NCI-H446 (cell line): ENCODE measurements at regions not wholly inside any gene's neighbourhood (a gene's known extent, or its start where the extent isn't known, plus 50 kb on each side); places are given as distances from the start of the nearest gene placed in this dataset.
"Not testable (repeated sequence)": the region's sequence is repeated elsewhere in the genome, so short reads cannot be mapped to it uniquely, and the experiment has no call there.

Experiments
- DNase-seq, 2 experiments: peaks; one replicate each; lab custom pipeline; 2025; lab: John Stamatoyannopoulos, UW

DNA sequence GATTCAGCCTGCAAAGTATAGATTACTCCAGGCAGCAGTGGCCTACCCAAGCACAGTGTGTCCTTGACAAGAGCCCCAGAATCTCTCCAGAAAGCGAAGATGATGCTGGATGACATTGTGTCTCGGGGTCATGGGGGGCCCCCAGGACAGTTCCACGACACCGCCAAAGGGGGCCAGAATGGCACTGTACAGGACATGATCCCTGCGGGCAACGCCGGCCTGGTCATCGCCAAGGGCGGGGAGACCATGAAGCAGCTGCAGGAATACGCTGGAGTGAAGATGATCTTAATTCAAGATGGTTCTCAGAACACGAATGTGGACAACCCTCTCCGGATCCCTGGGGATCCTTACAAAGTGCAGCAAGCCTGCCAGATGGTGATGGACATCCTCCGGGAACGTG lies 107.0 kb upstream of the MTAP start:
- no peak for DNase-seq

DNA sequence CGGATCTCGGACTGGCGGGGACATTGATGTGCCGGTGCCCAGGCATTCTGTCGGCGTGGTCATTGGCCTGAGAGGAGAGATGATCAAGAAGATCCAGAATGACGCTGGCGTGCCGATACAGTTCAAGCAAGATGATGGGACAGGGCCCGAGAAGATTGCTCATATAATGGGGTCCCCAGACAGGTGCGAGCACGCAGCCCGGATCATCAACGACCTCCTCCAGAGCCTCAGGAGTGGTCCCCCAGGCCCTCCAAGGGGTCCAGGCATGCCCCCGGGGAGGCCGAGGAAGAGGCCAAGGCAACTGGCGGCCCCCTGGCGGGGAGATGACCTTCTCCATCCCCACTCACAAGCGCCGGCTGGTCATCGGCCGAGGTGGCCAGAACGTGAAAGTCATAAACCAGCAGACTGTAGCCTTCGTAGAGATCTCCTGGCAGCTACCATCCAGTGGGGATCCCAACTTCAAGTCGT lies 106.5 kb upstream of the MTAP start:
- no peak for DNase-seq

DNA sequence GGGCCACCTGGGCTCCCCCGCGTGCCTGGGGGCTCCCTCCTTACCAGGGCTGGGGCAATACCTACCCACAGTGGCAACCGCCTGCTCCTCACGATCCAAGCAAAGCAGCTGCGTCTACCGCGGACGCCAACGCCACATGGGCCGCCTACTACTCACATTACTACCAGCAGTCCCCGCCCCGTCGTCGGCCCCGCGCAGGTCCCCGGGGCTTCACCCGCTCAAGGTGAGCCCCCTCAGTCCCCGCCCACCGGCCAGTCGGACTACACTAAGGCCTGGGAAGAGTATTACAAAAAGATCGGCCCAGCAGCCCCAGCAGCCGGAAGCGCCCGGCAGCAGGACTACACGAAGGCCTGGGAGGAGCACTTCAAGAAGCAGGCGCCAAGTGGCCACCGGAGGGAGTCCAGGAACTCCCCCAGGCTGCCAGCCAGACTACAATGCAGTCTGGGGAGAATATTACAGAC lies 106.0 kb upstream of the MTAP start:
- no peak for DNase-seq

DNA sequence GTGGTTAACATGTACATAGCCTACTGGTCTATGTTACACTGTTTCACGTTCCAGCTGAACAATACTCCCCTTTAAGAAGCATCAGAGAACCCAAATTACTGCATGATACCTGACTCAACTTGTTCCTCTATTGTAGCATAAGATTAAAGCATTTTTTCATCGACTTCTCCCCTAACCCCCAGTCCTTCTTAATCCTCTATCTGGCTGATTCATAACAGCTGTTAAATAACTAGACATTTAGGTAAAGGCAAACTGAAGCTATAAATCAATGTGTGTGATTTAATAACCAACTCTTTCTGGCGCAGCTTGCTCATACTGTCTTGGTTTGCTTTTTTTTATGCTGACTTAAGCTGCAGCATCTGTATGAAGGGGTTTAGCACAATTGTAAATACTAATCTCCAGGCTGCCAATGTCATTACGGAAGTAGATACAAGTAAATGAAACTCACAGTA lies 94.2 kb upstream of the MTAP start:
- no peak for DNase-seq

DNA sequence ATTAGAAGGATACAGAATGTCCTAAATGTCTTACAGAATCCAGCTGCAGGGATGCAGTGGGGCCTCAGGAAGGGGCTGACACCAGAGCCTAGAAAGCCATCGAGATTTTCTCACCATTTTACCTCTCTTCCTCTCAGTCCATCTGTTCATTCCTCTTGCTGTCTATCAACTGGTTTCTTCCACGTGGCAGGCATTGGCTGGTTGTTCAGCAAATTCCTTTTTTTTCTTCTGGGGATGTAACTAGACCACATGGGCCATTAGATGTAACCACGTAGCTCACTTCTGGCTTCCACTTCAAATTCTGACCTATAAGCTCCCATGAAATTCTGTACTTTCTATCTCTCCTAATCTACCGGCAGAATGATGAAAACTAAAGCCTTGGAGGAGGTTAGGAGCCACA lies 93.6 kb upstream of the MTAP start:
- no peak for DNase-seq

DNA sequence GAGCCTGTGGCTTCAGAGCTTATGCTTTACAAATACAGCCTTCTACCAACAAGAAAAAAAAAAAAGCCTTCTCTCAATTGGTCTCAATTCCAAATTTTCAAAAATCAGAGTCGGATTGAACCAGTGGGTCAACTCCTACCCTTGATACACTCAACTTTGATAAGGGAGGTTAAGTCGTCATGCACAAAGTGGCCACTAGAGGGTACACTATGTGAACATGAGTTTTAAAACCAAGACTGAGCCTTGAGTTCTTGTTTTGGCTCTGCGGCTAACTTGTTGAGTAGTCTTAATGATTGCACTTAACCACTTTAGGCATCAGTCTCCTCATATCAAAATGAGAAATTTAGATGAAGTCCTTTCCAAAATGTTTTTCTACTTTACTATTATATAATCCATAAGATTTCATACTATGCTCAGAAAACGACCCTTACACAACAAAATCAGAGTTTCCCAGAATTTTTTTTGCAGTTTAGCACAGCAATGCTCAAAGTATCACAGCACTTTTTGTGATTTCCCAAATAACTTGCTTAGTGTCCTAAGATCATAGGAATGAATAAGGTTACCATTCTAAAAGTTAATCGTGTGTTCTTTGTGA lies 92.9 kb upstream of the MTAP start:
- DNase-seq = peak; percentile 16 to 64

DNA sequence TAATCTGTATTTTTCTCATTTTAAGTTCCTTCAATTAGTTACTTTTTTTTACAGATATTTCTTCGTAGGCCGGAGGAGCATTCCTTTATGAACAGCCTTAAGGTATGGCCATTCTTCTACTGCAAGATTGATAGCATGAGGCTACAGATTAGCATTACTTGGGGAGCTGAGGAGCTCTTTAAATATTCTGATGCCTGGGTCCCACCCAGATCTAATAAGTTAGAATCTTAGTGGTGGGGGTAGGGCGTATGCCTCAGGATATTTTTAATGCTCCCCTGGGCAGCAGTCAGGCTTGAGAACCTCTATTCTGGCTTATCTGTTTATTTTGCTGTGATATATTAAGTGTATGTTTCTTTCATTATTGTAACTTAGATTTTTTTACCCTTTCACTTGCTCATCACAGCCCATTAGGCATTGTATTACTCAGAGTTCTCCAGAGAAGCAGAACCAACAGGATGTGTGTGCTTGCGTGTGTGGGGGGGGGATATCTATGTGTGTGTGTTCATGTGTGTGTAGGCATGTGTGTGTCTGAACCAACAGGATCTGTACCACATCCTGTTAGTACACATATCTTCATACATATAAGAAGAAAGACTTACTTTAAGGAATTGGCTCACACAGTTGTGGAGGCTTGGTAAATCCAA lies 91.8 kb upstream of the MTAP start:
- DNase-seq = no peak

DNA sequence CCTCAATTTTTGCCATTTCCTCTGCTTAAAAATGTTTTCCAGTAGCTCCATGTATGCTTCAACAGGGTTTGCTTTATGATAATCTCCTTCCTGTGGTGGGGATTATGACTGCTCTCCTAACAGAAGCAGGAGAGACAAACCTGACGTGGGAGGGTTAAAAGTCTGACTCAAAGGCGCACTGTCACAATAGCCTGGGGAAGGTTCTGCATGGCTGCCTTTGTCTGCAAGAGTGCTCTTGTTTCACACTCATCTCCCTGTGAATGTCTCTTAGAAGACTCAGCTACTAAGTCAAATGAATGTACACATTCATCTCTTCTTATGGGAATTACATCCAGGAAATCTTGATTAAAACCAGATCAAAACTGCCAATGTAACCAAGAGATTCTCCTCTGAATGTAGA lies 90.9 kb upstream of the MTAP start:
- no peak for DNase-seq

DNA sequence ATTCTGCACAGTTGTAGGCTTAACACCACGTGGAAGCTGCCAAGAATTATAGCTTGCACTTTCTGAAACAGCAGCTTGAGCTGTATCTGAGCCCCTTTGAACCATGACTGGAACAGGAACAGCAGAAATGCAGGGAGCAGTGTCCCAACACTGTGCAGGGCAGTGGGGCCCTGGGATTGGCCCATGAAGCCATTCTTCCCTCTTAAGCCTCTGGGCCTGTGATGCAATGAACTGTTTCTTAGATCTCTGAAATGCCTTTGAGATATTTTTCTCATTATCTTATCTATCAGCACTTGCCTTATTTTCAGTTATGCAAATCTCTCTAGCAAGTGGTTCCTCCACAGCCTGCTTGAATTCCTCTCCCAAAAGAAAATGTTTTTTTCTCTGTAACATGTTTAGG lies 87.0 kb upstream of the MTAP start:
- no peak for DNase-seq

DNA sequence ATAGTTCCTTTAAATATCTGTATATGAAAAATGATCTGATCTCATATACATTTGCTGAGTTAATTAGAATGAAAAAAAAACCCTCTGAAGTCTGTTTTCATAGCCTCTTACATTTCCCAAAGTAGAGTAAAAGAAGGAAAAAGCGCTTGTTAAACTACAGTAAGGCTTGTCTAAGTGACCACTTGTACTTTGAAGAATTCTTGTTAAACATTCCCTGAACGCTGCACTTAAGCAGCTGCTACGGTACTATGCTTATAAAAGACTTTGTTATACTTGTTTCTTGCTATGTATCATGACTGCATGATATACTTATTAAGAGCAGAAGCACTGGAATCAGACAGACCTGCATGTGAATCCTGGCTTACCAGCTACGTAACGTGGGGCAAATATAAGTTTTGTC lies 81.7 kb upstream of the MTAP start:
- DNase-seq = no peak

DNA sequence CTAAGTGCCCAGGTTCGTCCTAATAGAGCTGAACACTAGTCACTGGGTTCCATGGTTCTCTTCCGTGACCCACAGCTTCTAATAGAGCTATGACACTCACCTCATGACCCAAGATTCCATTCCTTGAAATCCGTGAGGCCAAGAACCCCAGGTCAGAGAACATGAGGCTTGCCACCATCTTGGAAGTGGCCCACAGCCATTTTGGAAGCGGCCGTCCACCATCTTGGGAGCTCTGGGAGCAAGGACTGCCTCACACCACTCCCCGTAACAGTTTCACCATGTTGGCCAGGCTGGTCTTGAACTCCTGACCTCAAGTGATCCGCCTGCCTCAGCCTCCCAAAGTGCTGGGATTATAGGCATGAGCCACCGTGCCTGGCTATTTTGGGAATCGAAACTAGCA lies 75.0 kb upstream of the MTAP start:
- not testable (repeated sequence) for DNase-seq

DNA sequence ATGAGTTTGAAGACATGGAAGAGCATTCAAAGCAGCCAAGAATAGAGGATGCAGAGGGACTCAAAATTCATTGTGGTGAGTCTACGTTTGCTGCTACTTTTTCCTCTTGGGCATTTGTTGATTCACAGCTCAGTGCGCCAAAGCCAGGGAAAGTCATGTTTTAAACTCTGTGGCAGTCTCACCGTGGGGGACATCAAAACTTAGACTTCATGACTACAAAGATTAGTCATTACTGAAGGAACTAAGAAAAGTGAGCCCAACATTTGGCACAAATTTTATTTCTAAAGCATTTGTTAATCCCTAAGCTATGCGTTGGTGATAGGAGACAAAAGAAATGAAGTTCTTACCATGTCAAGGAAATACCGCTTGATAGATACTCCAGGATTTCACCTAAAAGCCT lies 73.7 kb upstream of the MTAP start:
- DNase-seq = no peak

DNA sequence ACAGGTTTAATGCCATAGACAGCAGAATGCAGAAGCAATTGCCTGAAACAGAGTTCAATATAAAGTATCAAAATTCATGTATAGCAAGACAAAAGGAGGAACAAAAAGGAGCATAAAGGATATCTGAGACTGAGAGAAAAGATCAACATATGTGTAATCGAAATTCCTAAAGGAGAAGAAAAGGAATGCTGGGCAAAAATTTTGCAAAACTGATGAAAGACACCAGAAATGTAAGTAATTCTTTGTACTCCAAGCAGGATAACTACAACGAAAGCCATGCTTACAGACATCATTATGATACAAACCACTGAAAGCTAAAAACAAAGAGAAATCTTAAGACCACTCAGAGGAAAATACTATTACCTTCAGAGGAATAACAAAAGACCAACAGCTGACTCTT lies 72.8 kb upstream of the MTAP start:
- no peak for DNase-seq

DNA sequence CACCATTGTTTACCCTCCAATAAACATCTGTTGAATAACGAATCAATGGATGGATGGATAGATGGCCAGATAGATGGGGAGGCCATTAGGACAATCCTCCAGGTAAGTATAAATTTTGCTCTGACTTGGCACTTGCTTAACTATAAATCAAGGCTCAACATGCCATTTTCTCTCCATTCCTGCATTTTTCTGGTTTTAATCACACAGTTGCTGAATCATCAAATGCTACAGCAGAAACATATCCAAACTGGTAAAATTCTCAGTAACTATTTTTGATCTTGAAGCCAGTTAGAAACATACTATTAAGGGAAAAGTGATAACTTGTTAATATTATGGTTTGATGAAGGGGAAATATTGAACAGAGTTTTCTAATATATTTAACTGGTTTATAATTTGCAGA lies 71.5 kb upstream of the MTAP start:
- DNase-seq = no peak

DNA sequence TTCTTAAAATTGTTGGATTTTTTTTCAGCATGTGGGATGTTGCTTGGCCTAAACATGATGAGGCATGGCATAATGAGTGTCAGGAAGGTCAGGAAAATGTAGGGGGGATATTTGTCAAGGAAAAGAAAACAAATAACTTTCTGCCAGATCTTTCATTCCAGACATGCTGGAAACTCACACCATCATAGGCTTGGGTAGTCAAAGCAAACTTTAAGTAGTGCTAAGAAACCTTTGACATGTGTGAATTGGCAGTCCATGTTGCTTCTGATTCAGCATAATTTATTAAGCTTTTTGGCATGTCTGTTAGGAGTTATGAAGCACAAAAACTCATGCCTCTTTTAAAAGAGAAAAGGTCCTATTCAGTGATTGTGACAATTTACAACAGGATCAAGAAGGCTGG lies 61.3 kb upstream of the MTAP start:
- DNase-seq = no peak

DNA sequence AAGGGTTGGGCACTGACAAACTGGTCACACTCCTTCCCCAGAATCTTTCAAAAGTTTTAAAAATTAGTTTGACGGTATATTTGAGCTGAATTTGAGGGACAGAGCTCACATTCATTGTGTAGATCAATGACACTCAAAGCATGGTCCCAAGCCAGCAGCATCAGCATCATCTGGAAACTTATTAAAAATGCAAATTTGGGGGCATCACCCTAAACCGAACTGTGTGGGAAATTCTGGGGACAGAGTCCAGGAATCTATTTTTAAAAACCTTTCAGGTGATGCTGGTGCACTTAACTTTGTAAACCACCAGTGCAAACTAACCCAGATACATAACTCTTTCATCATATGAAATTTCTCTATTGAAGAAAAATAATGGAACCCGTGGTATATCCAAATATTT lies 58.1 kb upstream of the MTAP start:
- no peak for DNase-seq

DNA sequence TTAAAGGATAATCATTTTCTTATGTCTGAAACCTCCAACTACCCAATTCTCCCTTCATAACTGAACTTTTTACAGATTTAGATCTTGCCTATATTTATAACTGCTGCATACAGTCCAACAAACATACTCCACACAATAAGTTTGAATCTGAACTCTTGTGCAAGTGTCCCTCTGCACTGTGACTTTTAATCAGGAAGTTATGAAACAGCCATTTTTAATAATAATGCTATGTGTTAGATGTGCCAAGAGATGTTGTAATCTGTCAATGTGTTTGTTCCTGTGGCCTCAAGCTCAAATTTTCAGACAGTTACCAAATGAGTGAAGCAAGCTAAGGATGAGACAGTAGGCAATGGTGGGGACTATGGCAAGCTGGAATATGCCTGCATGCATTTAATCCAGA lies 57.6 kb upstream of the MTAP start:
- DNase-seq = no peak

DNA sequence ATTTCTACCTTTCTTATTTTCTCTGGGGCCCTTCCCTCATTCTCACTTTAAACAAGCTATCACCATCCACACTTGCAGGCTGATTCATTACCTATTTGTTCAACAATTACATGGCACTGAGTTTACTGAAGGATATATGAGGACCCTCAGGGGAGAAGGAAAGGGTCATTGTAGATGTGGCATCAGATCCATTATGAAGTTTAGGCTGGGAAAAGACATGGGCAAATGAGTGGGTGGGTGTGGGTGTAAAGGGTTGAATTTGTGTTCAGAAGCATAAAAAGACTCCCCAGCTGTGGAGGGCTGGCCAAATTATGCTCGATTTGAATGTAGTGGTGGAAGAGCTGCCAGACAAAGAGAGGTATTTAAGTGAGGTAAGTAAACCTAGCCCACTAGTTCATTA lies 55.9 kb upstream of the MTAP start:
- DNase-seq = no peak

DNA sequence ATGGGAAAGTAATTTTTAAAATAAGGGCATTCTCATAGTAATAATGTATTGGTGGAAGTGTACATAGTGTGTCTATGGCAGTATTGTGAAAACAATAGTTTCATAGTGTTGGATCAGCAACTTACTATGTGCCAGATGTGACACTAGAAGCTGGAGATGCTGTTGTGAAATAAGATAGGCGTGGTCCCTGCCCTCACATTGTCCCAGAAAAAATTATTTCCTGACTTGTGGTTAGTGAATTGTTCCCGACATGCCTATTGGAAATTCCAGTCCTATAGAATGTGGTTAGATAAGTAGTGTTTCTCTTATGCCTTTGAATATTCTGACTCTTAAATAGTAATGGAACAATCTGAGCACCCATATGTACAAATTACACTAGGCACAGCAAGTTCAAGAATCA lies 55.3 kb upstream of the MTAP start:
- no peak for DNase-seq

DNA sequence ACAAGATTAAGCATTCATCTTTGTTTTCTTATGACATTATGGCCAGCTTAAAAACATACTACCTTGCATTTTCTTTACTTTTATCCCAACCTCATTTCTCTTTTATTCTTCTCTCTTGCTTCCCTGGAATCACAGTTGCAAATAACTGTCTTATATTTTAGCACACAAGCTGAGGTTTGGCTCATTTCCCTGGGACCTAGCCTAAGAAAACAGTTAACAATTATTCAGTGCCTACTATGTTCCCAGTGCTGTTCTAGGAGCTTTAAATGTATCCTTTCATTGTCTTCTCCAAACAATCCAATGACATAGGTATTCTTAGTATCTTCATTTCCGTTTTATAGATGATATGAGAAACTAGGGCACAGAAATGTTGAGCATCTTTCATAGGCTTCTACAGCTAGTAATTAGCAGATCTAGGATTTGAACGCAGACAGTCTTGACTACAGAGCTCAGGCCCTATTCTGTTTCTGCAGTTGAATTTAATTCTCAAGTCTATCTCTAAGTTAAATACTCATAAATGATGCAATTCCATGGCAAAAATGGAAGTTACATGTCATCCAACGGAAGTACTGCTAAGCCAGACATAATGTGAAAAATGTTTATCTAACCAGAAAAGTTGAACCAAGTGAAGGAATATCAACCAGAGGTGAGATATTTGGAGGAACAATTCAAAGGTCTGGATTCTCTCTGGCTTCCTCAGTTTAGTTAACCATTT lies 52.3 kb upstream of the MTAP start:
- DNase-seq = no peak

DNA sequence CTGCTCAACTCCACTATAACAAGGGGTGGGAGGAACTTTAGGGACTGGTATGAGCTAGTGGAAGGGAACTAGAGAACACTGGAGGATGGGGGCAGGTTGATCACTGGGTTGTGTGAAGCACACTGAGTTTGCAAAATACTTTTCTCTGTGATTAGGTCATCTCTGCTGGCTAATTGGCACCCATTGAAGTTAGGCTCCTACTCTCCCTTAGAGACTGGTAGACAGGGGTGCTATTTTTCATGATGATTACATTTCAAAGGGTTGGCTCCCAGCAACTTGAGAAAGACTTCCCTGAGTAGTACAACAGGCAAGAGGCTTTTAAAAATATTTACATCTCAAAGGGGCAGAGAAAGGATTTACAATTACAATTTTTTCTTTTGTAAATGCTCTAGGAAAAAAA lies 50.4 kb upstream of the MTAP start:
- DNase-seq = no peak
